NCI-H460 (cell line): ENCODE measurements at regions not wholly inside any gene's neighbourhood (a gene's known extent, or its start where the extent isn't known, plus 50 kb on each side); places are given as distances from the start of the nearest gene placed in this dataset.
"Not testable (repeated sequence)": the region's sequence is repeated elsewhere in the genome, so short reads cannot be mapped to it uniquely, and the experiment has no call there.

Experiments
- DNase-seq: peaks from one replicate; pipeline ENCODE4 v3.0.0-alpha.2; 2016; ENCODE audit warnings: low read depth; ENCODE audit errors: extremely low read depth

DNA sequence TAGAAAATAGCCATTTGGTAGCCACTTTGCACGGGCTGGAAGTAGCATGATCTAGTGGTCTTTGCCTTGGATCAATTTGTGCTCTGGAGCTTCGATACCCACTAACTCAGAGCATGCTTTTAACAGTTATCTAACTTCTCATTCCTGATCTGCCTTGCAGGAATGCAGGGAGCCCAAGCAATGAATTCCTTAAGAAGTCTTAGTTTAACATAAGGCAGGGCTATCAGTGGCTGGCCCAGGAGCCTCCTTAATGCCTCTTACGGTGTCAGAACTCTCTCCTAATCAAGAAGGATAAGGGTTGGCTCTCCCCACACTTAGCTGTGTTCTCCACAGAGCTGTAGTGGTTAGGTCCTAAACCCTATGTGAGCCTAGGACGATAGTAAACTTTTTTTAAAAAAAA is 95.8 kb upstream of the TBCA start:
- DNase-seq, result no peak

DNA sequence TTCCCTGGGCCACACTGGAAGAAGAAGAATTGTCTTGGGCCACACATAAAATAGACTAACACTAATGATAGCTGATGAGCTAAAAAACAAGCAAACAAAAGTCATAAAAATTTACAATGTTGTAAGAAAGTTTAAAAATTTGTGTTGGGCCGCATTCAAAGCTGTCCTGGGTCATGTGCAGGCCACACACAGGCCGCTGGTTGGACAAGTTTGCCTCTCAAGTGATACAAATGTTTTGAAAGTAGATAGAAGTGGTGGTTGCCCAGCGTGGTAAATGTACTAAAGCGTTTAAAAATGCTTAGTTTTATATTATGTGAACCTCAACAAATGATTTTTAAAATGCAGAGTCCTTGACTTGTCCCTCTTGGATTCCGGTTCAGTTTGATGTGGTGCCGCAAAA is 94.9 kb upstream of the TBCA start:
- DNase-seq, result no peak

DNA sequence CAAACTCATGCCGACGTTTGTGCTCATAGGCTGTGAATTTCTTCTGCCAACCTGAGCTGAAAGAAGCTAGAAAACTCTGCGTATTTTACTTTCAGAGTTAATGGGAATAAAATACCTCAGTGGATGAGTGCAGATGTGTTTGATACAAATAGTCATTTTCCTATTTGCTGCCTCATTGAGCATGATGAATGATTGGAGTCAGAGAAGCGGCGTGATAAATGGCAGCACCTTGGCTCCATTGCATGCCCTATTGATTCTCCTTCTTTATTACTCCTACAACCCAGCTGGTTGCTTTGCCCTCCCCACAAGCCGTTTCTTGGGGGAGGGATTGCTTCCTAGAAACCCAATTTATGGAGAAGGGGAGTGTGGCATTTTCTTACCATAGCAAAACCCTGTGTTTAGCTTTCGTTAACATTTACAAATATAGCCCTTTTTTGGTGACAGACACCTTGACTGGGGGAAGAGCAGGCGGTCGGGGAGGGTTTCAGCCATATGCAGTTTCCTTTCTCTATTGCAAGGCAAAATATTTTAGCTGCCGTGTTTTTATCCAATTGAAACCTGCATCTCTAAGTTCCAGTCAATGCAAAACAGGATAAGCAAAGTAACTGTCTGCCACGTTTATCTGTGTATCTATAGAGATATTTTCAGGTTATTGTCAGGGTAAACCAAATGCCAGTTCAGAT is 93.1 kb upstream of the TBCA start:
- DNase-seq, result no peak

DNA sequence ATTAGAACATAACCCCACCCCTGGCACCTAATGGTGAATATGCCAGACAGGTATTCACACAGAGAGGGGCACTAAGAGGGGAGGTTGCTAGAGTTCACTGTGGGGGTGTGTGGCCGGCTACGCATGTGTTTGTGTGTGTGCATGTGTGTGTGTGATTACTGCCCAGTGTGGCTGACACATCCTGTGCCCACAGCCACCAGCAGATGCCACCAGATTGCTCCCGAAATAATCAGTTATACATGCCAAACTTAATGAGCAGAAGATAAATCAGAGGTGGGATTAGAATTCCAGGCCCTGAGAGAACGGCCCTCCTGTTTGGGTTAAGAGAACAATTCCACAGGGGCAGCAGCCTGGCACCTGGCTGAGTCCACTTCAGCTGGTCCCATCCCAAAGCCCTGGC is 91.8 kb upstream of the TBCA start:
- no peak for DNase-seq

DNA sequence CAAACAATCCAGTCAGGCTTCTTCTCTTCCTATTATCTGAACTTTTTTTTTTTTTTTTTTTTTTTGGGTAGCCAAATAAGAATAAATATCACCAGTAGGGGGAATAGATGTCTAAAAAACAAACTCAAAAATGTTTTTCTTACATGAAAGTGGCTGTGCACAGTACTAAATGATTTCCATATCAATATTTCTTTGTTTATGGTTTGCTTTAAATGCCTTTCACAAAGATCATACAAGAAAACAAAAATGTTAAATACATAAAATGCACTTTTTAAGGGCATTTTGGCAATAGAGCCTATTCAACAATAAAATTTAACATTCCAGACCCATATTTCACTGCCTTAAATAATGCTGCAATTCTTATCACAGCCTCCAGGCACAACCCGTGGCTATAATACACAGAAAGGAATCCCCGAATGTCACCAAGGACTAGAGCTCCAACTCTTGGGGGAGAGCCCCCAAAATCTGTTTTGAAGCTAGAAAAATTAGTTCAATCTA is 91.1 kb upstream of the TBCA start:
- DNase-seq, result no peak

DNA sequence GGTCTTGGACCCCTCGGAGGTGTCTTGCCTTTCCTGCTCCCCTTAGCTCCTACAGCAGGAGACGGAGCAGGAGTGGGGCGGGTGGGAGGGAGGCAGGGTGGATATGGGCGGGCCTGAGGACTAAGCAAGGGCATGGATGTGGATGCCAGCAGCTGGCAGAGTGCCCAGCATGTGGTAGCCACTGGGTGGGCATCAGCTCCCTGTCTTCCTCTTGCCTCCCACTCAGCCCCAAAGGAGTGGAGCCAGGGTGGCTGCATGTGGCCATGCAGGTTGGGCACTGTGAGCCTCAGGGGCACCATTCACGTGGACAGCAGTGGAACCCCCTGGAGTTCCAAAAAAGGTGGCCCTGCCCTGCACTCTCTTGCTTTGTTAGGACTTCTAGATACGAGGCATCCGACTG is 90.1 kb upstream of the TBCA start:
- no peak for DNase-seq

DNA sequence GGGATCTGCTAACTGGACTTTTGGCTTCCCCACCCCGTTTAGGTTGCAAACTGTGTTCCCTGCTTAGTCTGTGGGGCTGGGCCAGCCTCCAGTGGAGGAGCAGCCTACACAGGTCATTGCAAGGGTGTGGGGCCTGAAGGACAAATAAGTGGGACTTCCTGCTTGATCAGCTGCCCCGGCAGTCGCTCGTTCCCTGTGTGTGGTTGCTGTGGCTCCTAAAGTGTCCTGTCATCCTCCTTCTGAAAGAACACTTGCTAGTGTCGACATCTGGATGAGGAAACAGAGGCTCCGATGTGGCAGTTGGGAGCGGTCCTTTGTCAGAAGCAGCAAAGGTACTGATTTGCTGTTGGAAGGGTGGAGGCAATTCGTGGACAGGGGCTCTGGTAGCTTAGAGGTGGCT is 88.9 kb upstream of the TBCA start:
- no peak for DNase-seq

DNA sequence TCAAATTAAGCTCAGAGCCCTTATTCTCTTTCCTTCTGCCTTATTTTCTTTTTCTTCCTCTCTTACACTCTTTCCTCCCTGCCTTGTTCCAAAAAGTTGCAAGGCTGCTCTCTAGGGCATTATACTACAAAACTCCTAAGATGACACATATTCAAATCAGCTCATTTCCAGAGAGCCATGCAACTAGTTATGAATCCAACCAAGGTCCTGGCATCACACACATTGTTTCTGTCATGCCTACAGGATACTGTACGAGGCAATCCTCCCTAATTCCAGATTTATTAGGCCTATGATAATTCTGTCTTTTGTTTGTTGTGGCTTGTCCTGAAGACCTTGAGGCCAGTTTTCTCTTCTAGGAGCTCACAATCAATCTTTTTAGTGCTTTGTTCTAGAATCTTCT is 87.0 kb upstream of the TBCA start:
- DNase-seq, result no peak

DNA sequence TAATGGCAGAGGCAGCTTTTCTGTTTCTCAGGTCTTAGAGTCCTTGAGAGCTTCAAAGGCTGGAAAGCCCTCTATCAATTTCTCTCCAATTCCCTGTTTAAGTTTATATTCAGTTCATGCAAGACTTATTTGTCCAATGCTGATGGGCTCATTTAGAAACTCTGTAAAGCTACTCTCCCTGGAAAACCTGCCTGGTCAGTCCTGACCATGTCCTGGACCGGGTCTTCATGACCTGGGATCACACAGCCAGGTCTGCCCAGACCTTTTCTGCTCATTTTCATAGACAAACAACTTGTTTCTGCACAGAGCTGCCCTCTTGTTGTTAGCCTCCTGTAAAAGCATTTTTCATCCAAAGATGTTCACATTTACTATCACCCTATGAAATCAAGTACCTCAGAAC is 85.4 kb upstream of the TBCA start:
- DNase-seq, result no peak

DNA sequence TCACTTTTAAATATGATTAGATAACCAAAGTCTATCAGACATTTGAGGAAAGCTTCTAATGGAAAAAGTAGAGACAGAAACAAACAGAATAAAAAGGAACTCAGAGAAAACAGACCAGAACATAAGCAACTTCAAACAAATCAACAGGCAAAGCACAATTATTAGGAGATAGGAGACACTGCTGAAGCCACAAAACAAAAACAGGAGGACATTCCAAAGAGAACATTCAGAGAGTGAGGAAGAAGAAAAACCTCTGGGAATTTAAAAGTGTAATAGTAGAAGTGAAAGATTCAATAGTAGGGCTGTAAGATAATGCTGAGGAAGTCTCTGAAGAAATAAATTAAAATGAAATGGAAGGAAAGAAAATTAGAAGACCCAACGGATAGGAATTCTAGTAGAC is 83.2 kb upstream of the TBCA start:
- DNase-seq, result no peak

DNA sequence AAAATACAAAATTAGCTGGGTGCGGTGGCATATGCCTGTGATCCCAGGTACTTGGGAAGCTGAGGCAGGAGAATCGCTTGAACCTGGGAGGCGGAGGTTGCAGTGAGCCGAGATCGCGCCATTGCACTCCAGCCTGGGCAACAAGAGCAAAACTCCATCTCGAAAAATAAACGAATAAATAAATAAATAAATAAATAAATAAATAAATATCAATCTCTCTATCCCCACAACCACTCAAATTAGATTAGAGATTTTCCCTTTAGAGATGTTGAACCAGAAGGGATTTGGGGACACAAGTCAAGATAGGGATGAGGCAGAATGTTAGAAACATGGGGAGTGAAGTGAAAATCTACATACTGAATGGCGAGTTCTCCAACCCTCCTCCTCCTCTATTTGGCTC is 82.5 kb upstream of the TBCA start:
- DNase-seq, result not testable (repeated sequence)

DNA sequence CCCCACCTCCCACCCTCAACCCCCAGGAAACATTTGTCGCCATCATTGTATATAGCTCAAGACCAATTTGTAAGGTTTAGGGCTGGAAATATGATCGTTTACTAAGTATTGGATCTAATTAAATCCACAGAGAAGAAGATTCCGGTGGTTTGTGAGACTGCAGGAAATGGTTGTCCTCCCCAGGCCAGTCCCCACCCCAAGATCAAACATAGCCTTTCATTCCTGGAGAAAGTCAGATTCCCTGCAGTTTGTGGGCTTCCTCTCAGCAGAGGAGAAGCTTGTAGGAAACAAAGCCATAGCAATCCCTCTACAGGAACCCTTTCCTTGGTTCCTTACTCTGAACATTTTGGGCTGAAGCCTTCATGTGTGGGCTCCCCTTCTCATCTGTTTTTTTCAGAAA is 79.2 kb upstream of the TBCA start:
- no peak for DNase-seq

DNA sequence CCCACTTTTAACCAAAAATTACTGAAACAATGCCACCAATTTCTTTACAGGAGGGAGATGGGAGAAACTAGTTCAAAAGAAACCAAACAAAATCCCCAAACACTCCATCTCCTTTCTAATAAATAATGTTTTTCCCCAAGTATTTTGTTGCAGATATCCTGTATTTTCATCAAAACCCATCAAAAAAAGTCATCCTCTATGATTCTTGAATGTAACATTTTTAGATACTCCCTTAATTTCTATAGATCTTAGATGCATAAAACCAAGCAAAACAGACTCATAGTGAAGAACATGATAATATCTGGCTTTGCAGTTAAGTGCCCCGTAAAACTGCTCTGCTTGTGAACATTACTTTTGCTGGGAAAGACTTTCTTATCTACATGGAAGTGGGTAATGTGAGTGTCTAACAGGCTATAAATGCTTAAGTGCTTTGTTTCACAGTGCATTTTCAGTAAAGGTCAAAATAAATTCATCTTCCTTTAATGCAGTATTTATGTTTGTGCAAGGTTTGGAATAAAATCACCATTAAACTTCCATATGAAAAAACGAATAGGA is 77.3 kb upstream of the TBCA start:
- DNase-seq, result no peak

DNA sequence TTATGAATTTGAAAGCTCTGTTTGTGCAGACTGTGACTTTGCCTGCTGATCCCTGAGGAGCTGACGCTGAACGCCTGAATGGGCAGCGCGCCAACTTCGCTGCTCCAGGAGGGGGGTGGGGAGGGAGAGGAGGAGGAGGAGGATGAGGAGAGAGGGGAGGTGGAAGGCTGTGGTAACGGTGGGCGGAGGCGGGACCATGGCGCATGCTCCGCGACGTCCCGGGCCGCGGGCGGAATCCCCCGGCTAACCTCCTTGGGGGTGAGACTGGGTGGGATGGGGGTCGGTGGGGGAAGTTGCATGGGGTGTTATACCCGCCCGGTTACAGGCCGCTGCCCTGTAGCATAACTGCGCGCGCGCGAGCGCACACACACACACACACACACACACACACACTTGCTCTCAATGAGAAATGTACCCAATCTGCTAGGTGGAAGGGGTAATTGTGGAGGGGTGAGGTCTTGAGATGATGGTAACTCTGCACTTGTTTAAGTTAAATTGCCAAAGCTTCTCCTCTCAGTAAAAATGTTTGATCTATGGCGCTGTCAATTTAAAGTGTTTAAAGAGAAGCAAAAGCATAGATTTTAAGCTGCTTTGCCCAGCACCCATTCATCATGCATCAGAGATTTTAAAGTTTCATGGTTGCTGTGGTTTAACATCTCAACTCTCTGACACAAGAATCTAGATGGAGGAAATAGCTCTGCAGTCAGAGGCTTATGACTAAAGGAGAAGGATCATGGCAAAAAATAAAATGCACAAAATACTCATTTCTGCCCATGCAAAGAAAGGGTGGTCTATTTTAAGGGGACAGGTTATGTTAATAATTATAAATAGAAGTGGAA is 76.6 kb upstream of the TBCA start:
- no peak for DNase-seq

DNA sequence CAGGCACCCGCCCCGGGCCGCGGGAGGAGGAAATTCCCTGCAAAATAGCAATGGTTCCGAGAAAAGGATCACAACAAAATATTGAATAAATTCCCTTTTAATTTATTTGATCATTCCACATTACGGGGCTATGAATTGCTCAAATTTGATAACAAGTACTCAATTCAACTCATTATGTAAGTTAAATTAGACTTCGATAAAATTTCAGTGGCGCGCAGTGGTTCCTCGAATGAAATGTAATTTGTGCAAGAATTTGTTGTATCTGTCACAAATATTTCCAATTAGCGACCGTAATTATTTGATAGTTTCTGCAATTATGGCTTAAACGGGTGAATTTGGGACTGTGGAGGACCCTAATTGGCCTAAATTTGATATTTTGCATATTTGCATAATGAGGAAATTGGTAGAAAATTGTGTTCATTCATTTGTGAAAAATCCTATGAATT is 76.0 kb upstream of the TBCA start:
- DNase-seq, result no peak

DNA sequence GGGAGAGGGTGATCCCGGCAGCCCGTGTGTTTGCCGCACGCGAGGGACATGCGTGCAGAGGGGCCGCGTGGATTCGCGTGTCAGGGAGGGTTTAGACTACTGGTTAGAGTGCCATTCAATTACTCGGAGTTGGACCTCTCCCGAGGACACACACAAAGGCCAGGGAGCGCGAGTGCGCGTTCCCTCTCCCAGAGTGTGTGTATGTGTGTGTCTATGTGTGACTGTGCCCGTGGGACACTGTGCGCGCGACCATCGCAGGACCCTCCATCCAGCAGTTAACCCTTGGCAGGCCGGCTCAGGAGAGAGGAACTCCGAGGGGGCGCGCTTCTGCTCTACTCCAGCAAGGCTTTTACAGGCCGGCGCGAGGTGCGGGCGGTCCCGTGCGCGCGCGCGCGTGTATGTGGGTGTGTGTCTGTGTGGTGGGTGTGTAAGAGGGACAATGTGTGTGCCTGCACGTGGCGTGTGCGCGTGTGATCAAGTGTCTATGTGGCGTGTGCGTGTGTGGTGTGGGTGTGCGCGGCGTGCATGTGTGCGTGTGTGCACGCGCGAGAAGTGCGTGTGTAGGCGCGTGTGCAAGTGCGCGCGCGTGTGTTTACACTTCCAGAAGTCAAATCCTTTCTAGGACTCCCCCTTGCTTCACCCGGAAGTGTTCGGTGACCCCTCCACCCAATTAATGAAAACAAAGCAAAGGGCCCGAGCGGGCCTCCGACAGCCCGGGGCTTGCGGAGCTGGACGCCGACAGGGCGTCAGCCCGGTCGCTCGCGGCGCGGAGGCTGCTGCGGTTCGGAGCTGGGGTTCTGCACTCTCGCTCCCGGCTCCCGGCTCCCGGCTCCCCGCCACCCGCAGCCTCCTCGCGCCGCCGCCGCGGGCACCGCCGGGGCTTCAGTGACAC is 75.3 kb upstream of the TBCA start:
- no peak for DNase-seq

DNA sequence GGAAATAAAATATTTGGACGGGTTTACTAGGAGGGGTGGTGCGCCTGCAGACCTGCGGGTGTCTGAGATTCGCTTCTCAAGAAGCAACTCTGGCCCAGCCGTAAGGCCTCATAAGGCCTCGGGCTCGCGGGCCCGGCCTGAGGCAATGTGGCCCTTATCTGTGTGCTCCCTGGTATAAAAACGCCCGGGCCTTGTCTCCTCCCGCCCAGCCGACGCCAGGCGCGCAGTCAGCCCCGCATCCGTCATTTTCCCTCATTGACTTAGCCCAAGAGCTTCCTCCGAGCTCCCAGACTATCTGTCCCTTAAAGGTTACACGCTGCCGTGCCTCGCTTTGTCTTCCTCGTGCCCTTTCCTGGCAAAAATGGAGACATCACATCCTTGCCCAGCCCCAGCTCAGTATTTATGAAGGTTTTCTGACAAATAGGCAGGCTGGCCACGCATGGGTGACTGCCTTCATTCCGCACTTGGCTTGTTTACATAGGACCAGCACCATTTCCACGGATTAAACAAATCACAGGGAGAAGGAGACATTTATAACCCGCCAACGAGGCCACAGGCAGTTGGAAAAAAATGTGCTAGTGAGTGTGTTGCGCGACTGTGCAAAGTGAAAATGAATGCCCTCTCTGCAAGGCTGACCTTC is 74.5 kb upstream of the TBCA start:
- DNase-seq, result no peak

DNA sequence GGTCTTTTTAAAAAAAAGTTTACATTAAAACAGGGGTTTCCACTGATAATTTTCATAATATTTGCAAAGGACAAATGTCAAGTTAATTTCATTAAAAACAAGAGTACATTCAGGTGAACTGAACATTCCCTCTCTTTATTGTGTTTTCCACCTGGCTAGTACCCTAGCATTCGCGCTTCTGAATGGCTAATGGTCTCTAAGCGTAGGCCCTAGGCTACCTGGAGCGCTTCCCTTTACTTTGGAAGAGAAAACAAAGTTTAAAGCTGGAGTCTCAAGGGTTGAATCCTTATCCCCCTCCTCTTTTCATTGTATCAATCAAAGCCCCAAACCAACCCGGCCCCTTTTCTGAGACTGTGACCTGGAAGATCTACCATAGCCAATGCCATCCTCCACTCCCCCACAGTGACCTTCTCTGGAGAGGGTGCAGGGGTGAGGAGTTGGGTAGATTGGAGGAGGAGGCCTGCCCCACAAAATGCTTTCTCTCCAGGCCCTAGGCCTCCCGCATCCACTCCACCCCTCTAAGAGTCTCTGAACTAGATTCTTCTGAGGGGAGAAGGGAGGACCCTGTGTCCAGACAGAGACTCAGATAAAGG is 73.3 kb upstream of the TBCA start:
- DNase-seq, result no peak

DNA sequence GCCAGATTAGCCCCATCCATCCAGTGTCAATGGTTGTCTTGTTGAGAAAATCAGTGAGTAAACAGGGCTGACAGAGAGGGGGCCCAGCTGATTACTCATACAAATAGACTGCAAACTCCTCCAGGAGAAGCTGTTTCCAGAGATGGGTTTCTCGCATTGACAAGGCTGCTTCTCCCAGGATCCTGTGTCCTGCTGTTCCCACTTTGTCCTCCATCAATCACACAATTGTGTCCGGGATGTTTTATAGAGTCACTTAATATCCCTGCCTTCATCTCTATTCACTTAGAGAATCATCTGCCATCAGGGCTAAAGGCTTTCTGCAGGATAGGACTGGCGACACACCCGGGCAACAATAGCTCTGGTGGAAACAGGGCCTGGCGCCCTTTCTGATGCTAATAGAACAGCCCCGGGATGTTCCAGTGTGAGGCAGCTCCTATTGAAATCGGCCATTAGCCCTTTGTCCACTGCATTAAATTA is 71.7 kb upstream of the TBCA start:
- no peak for DNase-seq

DNA sequence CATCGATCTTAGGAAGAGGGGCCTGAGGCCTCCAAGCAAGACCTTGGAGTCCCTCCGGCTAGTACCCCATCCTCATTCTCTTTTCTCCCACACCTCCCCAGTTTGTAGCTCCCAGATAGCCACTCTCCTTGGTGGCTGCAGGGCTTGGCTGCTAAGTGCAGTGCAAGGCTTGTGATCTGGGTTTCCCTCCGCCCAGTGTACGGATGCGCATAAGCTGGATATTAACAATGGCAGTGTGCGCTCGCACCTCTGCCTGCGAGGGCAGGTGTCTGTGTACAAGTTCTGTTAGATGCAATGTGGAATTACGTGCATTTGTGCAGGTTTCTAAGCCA is 71.0 kb upstream of the TBCA start:
- no peak for DNase-seq
